HepG2 (cell line): ENCODE measurements at regions not wholly inside any gene's neighbourhood (a gene's known extent, or its start where the extent isn't known, plus 50 kb on each side); places are given as distances from the start of the nearest gene placed in this dataset.
A peak's percentile ranks its signal among the peaks of the same experiment; 100 is the strongest.

Experiments
- AFF4 ChIP-seq: sonication (generic); formaldehyde crosslinking; IDR thresholded peaks from 2 replicates; pipeline ENCODE4 v1.4.0; 2020; ENCODE audit warnings: missing genetic modification reagents
- BATF2 ChIP-seq: sonication (generic); formaldehyde crosslinking; IDR thresholded peaks from 2 replicates; pipeline ENCODE4 v1.8.0; 2022; ENCODE audit warnings: mild to moderate bottlenecking, missing genetic modification reagents, moderate library complexity
- E2F1 ChIP-seq: sonication (generic); formaldehyde crosslinking; IDR thresholded peaks from 2 replicates; pipeline ENCODE4 v1.5.0; 2020; ENCODE audit warnings: missing genetic modification reagents
- ELF3 ChIP-seq: IDR thresholded peaks from 2 replicates; pipeline ENCODE4 v1.6.1; 2016; ENCODE audit warnings: missing genetic modification reagents, missing compliant biosample characterization
- FOXM1 ChIP-seq: sonication (generic); formaldehyde crosslinking; IDR thresholded peaks from 2 replicates; pipeline ENCODE4 v1.5.0; 2020; ENCODE audit warnings: missing genetic modification reagents
- IRX3 ChIP-seq: sonication (generic); formaldehyde crosslinking; IDR thresholded peaks from 2 replicates; pipeline ENCODE4 v1.8.1; 2023; ENCODE audit warnings: mild to moderate bottlenecking, low read depth, missing genetic modification reagents, borderline replicate concordance
- PRMT3 ChIP-seq: sonication (generic); formaldehyde crosslinking; IDR thresholded peaks from 2 replicates; pipeline ENCODE4 v1.8.1; 2022; ENCODE audit warnings: low read depth, mild to moderate bottlenecking, moderate library complexity, missing genetic modification reagents, borderline replicate concordance
- SP2 ChIP-seq: sonication (generic); formaldehyde crosslinking; IDR thresholded peaks from 2 replicates; pipeline ENCODE4 v1.5.1; 2020; ENCODE audit warnings: mild to moderate bottlenecking, missing genetic modification reagents
- TRAFD1 ChIP-seq: sonication (generic); formaldehyde crosslinking; IDR thresholded peaks from 2 replicates; pipeline ENCODE4 v1.5.1; 2020; ENCODE audit warnings: missing genetic modification reagents, mild to moderate bottlenecking, borderline replicate concordance
- TRIM22 ChIP-seq: fragments of 450-650 bp; IDR thresholded peaks from 2 replicates; pipeline ENCODE4 v1.6.1; 2017
- WIZ ChIP-seq: sonication (generic); formaldehyde crosslinking; IDR thresholded peaks from 2 replicates; pipeline ENCODE4 v1.5.1; 2020; ENCODE audit warnings: mild to moderate bottlenecking, missing genetic modification reagents
- ZBTB33 ChIP-seq: sonication (generic); formaldehyde crosslinking; IDR thresholded peaks from 2 replicates; pipeline ENCODE4 v1.4.0; 2020; ENCODE audit warnings: missing genetic modification reagents
- ZFP91 ChIP-seq: sonication (generic); formaldehyde crosslinking; IDR thresholded peaks from 2 replicates; pipeline ENCODE4 v1.9.0; 2022; ENCODE audit warnings: missing genetic modification reagents, mild to moderate bottlenecking, borderline replicate concordance
- ZNF17 ChIP-seq: sonication (generic); formaldehyde crosslinking; IDR thresholded peaks from 2 replicates; pipeline ENCODE4 v1.5.0; 2020; ENCODE audit warnings: mild to moderate bottlenecking, missing genetic modification reagents
- ZNF235 ChIP-seq: sonication (generic); formaldehyde crosslinking; IDR thresholded peaks from 2 replicates; pipeline ENCODE4 v1.8.1; 2023; ENCODE audit warnings: mild to moderate bottlenecking, missing genetic modification reagents, borderline replicate concordance

GRCh38 chr1:121519042-121519755 lies 334.4 kb downstream of the SRGAP2C start (continued):
- TF ChIP-seq AFF4 (CRISPR knock-in tag) (peak; percentile 54; the same call in 1 of the 2 replicates), TRIM22 (no peak), SP2 (CRISPR knock-in tag) (peak; percentile 49; the same call in 1 of the 2 replicates), FOXM1 (no peak), ELF3 (CRISPR knock-in tag) (peak; percentile 16; the same call in 1 of the 2 replicates), IRX3 (CRISPR knock-in tag) (peak; percentile 92), WIZ (CRISPR knock-in tag) (no peak), ZFP91 (CRISPR knock-in tag) (peak; percentile 98), ZNF235 (CRISPR knock-in tag) (no peak), ZNF17 (CRISPR knock-in tag) (no peak), E2F1 (CRISPR knock-in tag) (peak; percentile 94), ZBTB33 (no peak), TRAFD1 (CRISPR knock-in tag) (no peak), PRMT3 (no peak), BATF2 (CRISPR knock-in tag) (no peak)
